Sigmoid colon (tissue), 6 donors: ENCODE measurements at regions not wholly inside any gene's neighbourhood (a gene's known extent, or its start where the extent isn't known, plus 50 kb on each side); places are given as distances from the start of the nearest gene placed in this dataset.

Experiments used
- DNase-seq: peaks from one replicate; pipeline ENCODE4 v3.0.0-alpha.2; 2019
- H3K27ac ChIP-seq, 4 donors: fragments of 200-600 bp; sonication (generic); one replicate each; pipeline ENCODE4 v1.5.1; 2016 to 2019; ENCODE audit warnings: mild to moderate bottlenecking in 1 of 4
- H3K27me3 ChIP-seq, 3 donors: fragments of 200-600 bp; sonication (generic); one replicate each; pipeline ENCODE4 v1.5.1; 2019; ENCODE audit warnings: mild to moderate bottlenecking in 1 of 3
- H3K36me3 ChIP-seq, 4 donors: fragments of 200-600 bp; sonication (generic); one replicate each; pipeline ENCODE4 v1.5.1; 2016 to 2019
- H3K4me1 ChIP-seq, 4 donors: fragments of 200-600 bp; sonication (generic); one replicate each; pipeline ENCODE4 v1.5.1; 2017 to 2019
- H3K4me3 ChIP-seq, 4 donors: fragments of 200-600 bp; sonication (generic); one replicate each; pipeline ENCODE4 v1.5.1; 2017 to 2019; ENCODE audit warnings: mild to moderate bottlenecking in 2 of 4, moderate library complexity in 1 of 4
- H3K9me3 ChIP-seq, 4 donors: fragments of 200-600 bp in 3 of 4; sonication (generic) in 3 of 4; one replicate each; pipeline versions ENCODE4 v1.5.1 to v1.6.1; 2013 to 2019
- EP300 ChIP-seq, 4 donors: sonication (generic); formaldehyde crosslinking; IDR thresholded peaks; one replicate each; pipeline ENCODE4 v1.6.1; 2017; ENCODE audit warnings: antibody characterized with exemption in 4 of 4
- POLR2A ChIP-seq, 2 donors: fragments of 450-650 bp; IDR thresholded peaks; one replicate each; pipeline ENCODE4 v1.6.1; 2016; ENCODE audit warnings: antibody characterized with exemption in 2 of 2, mild to moderate bottlenecking in 2 of 2, moderate library complexity in 2 of 2
- POLR2AphosphoS5 ChIP-seq, 4 donors: sonication (generic); formaldehyde crosslinking; IDR thresholded peaks; one replicate each; pipeline ENCODE4 v1.6.1; 2017; ENCODE audit warnings: antibody characterized with exemption in 4 of 4
- WGBS, 2 donors: extraction: QIAGEN DNeasy Blood & Tissue Kit; methylation state at CpG; one replicate each; pipeline ENCODE4 v1.1.7; 2013; 5-methylcytosine and 5-hydroxymethylcytosine counted together
- intact Hi-C: fragments of 100-400 bp; cut with DNase I; formaldehyde crosslinking; loops from one replicate; pipeline ENCODE4 v1.15.1; 2023
- TF ChIP-seq, protein P1 (sequence below), 4 experiments: fragments of 450-650 bp in 3 of 4; fragments of 200-600 bp in 1 of 4; IDR thresholded peaks; one replicate each; pipeline ENCODE4 v1.5.1; 2016 to 2019; ENCODE audit warnings: antibody characterized with exemption in 4 of 4, mild to moderate bottlenecking in 3 of 4, moderate library complexity in 2 of 4
- donor health status: healthy with polysubstance abuse.
- donor health status: healthy.

GRCh38 chr3:95401693-95402092 is 1338.8 kb downstream of the NSUN3 start:
- no peak for TF ChIP-seq POLR2A (IDR thresholded peaks at IDR 0.05)
- TF ChIP-seq, protein P1, sequence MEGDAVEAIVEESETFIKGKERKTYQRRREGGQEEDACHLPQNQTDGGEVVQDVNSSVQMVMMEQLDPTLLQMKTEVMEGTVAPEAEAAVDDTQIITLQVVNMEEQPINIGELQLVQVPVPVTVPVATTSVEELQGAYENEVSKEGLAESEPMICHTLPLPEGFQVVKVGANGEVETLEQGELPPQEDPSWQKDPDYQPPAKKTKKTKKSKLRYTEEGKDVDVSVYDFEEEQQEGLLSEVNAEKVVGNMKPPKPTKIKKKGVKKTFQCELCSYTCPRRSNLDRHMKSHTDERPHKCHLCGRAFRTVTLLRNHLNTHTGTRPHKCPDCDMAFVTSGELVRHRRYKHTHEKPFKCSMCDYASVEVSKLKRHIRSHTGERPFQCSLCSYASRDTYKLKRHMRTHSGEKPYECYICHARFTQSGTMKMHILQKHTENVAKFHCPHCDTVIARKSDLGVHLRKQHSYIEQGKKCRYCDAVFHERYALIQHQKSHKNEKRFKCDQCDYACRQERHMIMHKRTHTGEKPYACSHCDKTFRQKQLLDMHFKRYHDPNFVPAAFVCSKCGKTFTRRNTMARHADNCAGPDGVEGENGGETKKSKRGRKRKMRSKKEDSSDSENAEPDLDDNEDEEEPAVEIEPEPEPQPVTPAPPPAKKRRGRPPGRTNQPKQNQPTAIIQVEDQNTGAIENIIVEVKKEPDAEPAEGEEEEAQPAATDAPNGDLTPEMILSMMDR (IDR thresholded peaks at IDR 0.05) = no peak
- TF ChIP-seq POLR2AphosphoS5 (IDR thresholded peaks at IDR 0.05) = no peak
- no peak for TF ChIP-seq EP300 (IDR thresholded peaks at IDR 0.05)
- Histone ChIP-seq H3K27me3 (no peaks in the 10 kb centered on the region), H3K4me1 (no peaks in the 10 kb centered on the region), H3K9me3 (no peaks in the 10 kb centered on the region), H3K27ac (no peak overlapping the region), H3K4me3 (no peak overlapping the region), H3K36me3 (no peaks in the 10 kb centered on the region)
- DNase-seq = no peak
- intact Hi-C loops = no loop called here
- 87 to 93% methylated on average over 2 of the region's 2 CpGs for WGBS, 2 donors

DNA sequence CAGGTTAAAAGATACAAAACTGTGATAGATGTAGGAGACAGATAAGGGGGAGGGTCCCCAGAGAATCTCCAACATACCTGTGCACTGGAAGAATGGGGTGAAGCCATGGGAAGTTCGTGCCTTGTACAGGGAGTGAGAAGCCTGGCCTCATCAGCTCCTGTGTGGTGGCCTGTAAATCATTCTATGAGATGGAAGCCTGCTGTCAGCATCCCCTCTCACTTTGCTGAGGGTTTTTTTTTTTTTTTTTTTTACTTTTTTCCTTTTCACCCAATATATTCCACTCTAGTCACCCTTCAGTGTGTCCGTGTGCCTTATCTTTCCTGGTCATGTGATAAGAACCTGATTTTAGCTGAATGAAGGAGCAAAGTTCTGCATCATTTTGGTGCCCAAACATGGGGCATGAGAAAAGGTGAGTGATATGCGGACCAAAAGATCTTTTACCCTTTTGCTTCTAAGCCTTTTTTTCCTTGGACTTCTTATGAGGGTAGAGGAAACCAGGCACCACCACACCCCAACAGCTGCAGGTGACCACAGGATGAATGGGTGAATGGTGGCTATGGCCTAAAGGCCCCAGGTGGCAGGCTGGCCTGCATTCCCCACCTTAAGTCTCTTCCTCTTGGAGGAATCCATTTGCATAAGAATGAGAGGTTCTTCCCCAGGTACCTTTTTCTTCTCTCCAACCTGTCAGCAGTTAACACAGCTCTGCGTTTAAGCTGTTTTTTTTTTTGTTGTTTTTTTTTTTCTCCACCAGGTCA is 1345.0 kb downstream of the NSUN3 start:
- no peak overlapping the region for H3K27ac ChIP-seq
- H3K36me3 ChIP-seq = no peaks in the 10 kb centered on the region
- H3K27me3 ChIP-seq = no peaks in the 10 kb centered on the region
- no peak for TF ChIP-seq POLR2A (IDR thresholded peaks at IDR 0.05)
- TF ChIP-seq, protein P1 (IDR thresholded peaks at IDR 0.05) = no peak
- no peak for TF ChIP-seq POLR2AphosphoS5 (IDR thresholded peaks at IDR 0.05)
- no peak overlapping the region for H3K4me3 ChIP-seq
- WGBS, 2 donors = 83 to 86% methylated on average over 4 of the region's 4 CpGs
- DNase-seq = no peak
- intact Hi-C loops = no loop called here
- no peaks in the 10 kb centered on the region for H3K9me3 ChIP-seq
- H3K4me1 ChIP-seq = no peaks in the 10 kb centered on the region

DNA sequence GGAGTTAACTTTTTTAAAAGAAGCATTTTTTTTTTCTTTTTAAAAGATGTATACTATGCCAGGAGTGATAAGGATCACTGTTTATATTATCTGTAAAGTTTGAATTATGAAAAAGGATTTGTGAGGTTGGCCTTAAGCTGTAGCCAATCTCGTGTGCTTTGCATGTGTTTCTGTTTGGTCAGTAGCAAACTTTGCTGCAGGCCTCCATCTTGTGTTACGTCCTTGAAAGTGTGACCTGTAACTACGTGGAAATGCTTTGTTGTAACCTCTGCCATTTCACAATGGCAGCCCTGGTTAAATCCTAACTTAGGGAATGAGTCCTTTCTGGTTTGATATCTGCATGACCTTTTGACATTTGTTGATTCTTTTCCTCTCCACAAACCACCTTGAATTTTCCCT is 1345.6 kb downstream of the NSUN3 start:
- intact Hi-C loops = no loop called here
- 68 to 72% methylated on average over 3 of the region's 3 CpGs for WGBS, 2 donors
- TF ChIP-seq, protein P1 (IDR thresholded peaks at IDR 0.05) = no peak
- no peak for TF ChIP-seq EP300 (IDR thresholded peaks at IDR 0.05)
- TF ChIP-seq POLR2A (IDR thresholded peaks at IDR 0.05) = no peak
- no peak for TF ChIP-seq POLR2AphosphoS5 (IDR thresholded peaks at IDR 0.05)
- no peaks in the 10 kb centered on the region for H3K4me1 ChIP-seq
- no peaks in the 10 kb centered on the region for H3K27me3 ChIP-seq
- H3K36me3 ChIP-seq = no peaks in the 10 kb centered on the region
- no peaks in the 10 kb centered on the region for H3K9me3 ChIP-seq
- DNase-seq = no peak
- H3K27ac ChIP-seq = no peak overlapping the region
- H3K4me3 ChIP-seq = no peak overlapping the region

GRCh38 chr3:95418251-95418650 is 1355.4 kb downstream of the NSUN3 start:
- Histone ChIP-seq H3K4me3 (no peak overlapping the region), H3K4me1 (no peaks in the 10 kb centered on the region), H3K27me3 (no peaks in the 10 kb centered on the region), H3K9me3 (peaks cover 0 to 4% (median 0%) of the 10 kb centered on the region in 4 donors), H3K27ac (no peak overlapping the region), H3K36me3 (no peaks in the 10 kb centered on the region)
- 91 to 94% methylated on average over 6 of the region's 6 CpGs for WGBS, 2 donors
- DNase-seq = no peak
- TF ChIP-seq POLR2A (IDR thresholded peaks at IDR 0.05) = no peak
- intact Hi-C loops = no loop called here

GRCh38 chr3:95424279-95424678 is 1361.4 kb downstream of the NSUN3 start:
- Histone ChIP-seq H3K9me3 (no peaks in the 10 kb centered on the region), H3K4me3 (no peak overlapping the region), H3K27me3 (no peaks in the 10 kb centered on the region), H3K36me3 (no peaks in the 10 kb centered on the region), H3K4me1 (no peaks in the 10 kb centered on the region), H3K27ac (no peak overlapping the region)
- DNase-seq = no peak
- TF ChIP-seq, protein P1 (IDR thresholded peaks at IDR 0.05) = no peak
- TF ChIP-seq EP300 (IDR thresholded peaks at IDR 0.05) = no peak
- no peak for TF ChIP-seq POLR2A (IDR thresholded peaks at IDR 0.05)
- no peak for TF ChIP-seq POLR2AphosphoS5 (IDR thresholded peaks at IDR 0.05)
- WGBS, 2 donors = 57 to 82% methylated on average over 5 of the region's 5 CpGs
- intact Hi-C loops = no loop called here
